ENCODE measurements at regions not wholly inside any gene's neighbourhood (a gene's known extent, or its start where the extent isn't known, plus 50 kb on each side); places are given as distances from the start of the nearest gene placed in this dataset.
A peak's percentile ranks its signal among the peaks of the same experiment; 100 is the strongest.

DNA sequence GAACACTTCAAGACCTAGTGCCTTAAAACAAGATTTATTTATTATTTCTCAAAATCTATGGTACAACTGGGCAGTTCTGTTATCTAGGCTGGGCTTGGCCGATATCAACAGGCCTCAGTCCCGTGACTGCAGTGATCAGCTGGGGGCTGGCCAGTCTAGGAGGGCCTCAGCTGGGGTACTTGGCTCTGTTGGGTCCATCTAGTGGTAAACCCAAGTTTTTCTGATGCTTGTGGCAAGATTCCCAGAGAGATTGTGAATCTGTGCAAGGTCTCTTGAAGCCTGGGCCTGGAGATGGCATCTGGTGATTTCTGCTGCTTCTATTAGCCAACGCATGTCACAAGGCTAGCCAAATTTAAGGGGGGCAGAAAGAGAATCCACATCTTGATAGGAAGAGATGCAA lies 482.4 kb upstream of the SGO1 start:
- Histone ChIP-seq H3K79me1 (ENCODE audit: low read length) (no peaks in the 10 kb centered on the region), H2AK5ac (ENCODE audit: low read length) (no peak overlapping the region), H3K27me3 (ENCODE audit: insufficient read depth, low read length) (no peaks in the 10 kb centered on the region), H3K9ac (ENCODE audit: low read length) (no peak overlapping the region), H3K18ac (ENCODE audit: low read length) (no peak overlapping the region), H3K27ac (ENCODE audit: low read depth, low read length) (no peak overlapping the region), H3K23ac (ENCODE audit: low read length) (no peak overlapping the region), H2BK12ac (ENCODE audit: low read length) (no peak overlapping the region), H2BK120ac (ENCODE audit: insufficient read depth, low read length, poor library complexity) (no peak overlapping the region), H3K4me2 (ENCODE audit: low read length) (no peak overlapping the region), H4K91ac (ENCODE audit: low read depth, low read length) (no peak overlapping the region), H2BK5ac (ENCODE audit: low read depth, low read length, poor library complexity) (no peak overlapping the region), H3K79me2 (ENCODE audit: control insufficient read depth, insufficient read depth, low read length, poor library complexity) (no peaks in the 10 kb centered on the region), H3K36me3 (ENCODE audit: control insufficient read depth in 1 of 2, insufficient read depth in 2 of 2, low read length in 2 of 2) (no peaks in the 10 kb centered on the region), H4K12ac (ENCODE audit: low read depth, low read length) (no peak overlapping the region), H4K8ac (ENCODE audit: low read depth, low read length) (no peak overlapping the region), H3K4me1 (ENCODE audit: control insufficient read depth in 1 of 2, insufficient read depth in 2 of 2, low read length in 2 of 2) (no peaks in the 10 kb centered on the region), H3K4ac (ENCODE audit: low read depth, low read length) (no peak overlapping the region), H2AFZ (ENCODE audit: insufficient read depth, low read length, poor library complexity) (no peak overlapping the region), H3K14ac (ENCODE audit: low read length) (no peak overlapping the region), H3K9me3 (ENCODE audit: insufficient read depth, low read depth, low read length) (no peaks in the 10 kb centered on the region), H3K4me3 (ENCODE audit: low read depth, low read length) (no peak overlapping the region)
- WGBS (ENCODE audit: extremely low coverage, insufficient coverage, insufficient read length): no CpG with 5 or more reads among the region's 3 CpGs
- DNase-seq: no peak

DNA sequence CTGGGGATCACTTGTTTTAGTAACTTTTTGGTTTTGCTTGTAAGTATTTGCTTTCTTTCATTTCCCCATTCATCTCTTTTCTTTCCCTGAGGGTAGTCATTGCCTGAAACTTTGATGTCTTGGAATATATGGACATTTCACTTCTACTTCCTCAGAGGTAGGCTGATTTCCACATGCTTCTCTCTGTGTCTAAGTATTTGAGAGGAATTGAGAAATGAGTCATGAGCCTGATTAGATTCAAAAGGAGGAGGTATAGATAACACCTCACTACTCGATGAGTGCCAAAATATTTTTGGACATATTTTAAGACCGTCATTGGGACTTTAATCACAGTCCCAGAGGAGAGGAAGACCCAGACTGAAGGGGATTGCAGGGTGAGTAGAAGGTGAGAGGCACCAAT lies 480.1 kb upstream of the SGO1 start:
- DNase-seq: peak in 1 of 2 donors; percentile 69
- Histone ChIP-seq H3K9ac (ENCODE audit: low read length) (no peak overlapping the region), H3K79me1 (ENCODE audit: low read length) (no peaks in the 10 kb centered on the region), H3K4me1 (ENCODE audit: control insufficient read depth in 1 of 2, insufficient read depth in 2 of 2, low read length in 2 of 2) (no peaks in the 10 kb centered on the region), H3K14ac (ENCODE audit: low read length) (no peak overlapping the region), H2BK5ac (ENCODE audit: low read depth, low read length, poor library complexity) (no peak overlapping the region), H4K91ac (ENCODE audit: low read depth, low read length) (no peak overlapping the region), H2BK12ac (ENCODE audit: low read length) (no peak overlapping the region), H4K12ac (ENCODE audit: low read depth, low read length) (no peak overlapping the region), H4K8ac (ENCODE audit: low read depth, low read length) (no peak overlapping the region), H3K18ac (ENCODE audit: low read length) (no peak overlapping the region), H2BK120ac (ENCODE audit: insufficient read depth, low read length, poor library complexity) (no peak overlapping the region), H3K4me3 (ENCODE audit: low read depth, low read length) (no peak overlapping the region), H3K4ac (ENCODE audit: low read depth, low read length) (no peak overlapping the region), H3K36me3 (ENCODE audit: control insufficient read depth in 1 of 2, insufficient read depth in 2 of 2, low read length in 2 of 2) (no peaks in the 10 kb centered on the region), H3K79me2 (ENCODE audit: control insufficient read depth, insufficient read depth, low read length, poor library complexity) (no peaks in the 10 kb centered on the region), H2AK5ac (ENCODE audit: low read length) (no peak overlapping the region), H2AFZ (ENCODE audit: insufficient read depth, low read length, poor library complexity) (no peak overlapping the region), H3K27ac (ENCODE audit: low read depth, low read length) (no peak overlapping the region), H3K9me3 (ENCODE audit: insufficient read depth, low read depth, low read length) (no peaks in the 10 kb centered on the region), H3K4me2 (ENCODE audit: low read length) (no peak overlapping the region), H3K27me3 (ENCODE audit: insufficient read depth, low read length) (no peaks in the 10 kb centered on the region), H3K23ac (ENCODE audit: low read length) (no peak overlapping the region)
- WGBS (ENCODE audit: extremely low coverage, insufficient coverage, insufficient read length): no CpG with 5 or more reads among the region's 2 CpGs

- no CpG with 5 or more reads among the region's 1 CpG for WGBS (ENCODE audit: extremely low coverage, insufficient coverage, insufficient read length)
- Histone ChIP-seq H3K27me3 (ENCODE audit: insufficient read depth, low read length) (no peaks in the 10 kb centered on the region), H3K4me3 (ENCODE audit: low read depth, low read length) (no peak overlapping the region), H3K9me3 (ENCODE audit: insufficient read depth, low read depth, low read length) (no peaks in the 10 kb centered on the region), H4K8ac (ENCODE audit: low read depth, low read length) (no peak overlapping the region), H2AFZ (ENCODE audit: insufficient read depth, low read length, poor library complexity) (no peak overlapping the region), H3K79me2 (ENCODE audit: control insufficient read depth, insufficient read depth, low read length, poor library complexity) (no peaks in the 10 kb centered on the region), H3K4ac (ENCODE audit: low read depth, low read length) (no peak overlapping the region), H3K18ac (ENCODE audit: low read length) (no peak overlapping the region), H3K9ac (ENCODE audit: low read length) (no peak overlapping the region), H2AK5ac (ENCODE audit: low read length) (no peak overlapping the region), H3K23ac (ENCODE audit: low read length) (no peak overlapping the region), H2BK5ac (ENCODE audit: low read depth, low read length, poor library complexity) (no peak overlapping the region), H3K36me3 (ENCODE audit: control insufficient read depth in 1 of 2, insufficient read depth in 2 of 2, low read length in 2 of 2) (no peaks in the 10 kb centered on the region), H3K79me1 (ENCODE audit: low read length) (no peaks in the 10 kb centered on the region), H3K4me2 (ENCODE audit: low read length) (no peak overlapping the region), H2BK12ac (ENCODE audit: low read length) (no peak overlapping the region), H4K91ac (ENCODE audit: low read depth, low read length) (no peak overlapping the region), H2BK120ac (ENCODE audit: insufficient read depth, low read length, poor library complexity) (no peak overlapping the region), H3K4me1 (ENCODE audit: control insufficient read depth in 1 of 2, insufficient read depth in 2 of 2, low read length in 2 of 2) (no peaks in the 10 kb centered on the region), H3K14ac (ENCODE audit: low read length) (no peak overlapping the region), H4K12ac (ENCODE audit: low read depth, low read length) (no peak overlapping the region), H3K27ac (ENCODE audit: low read depth, low read length) (no peak overlapping the region)
- DNase-seq: no peak
These were observed 472.5 kb upstream of the SGO1 start for GRCh38 chr3:20658491-20658890.

GRCh38 chr3:20657560-20657959 lies 471.6 kb upstream of the SGO1 start:
- Histone ChIP-seq H2BK120ac (ENCODE audit: insufficient read depth, low read length, poor library complexity) (no peak overlapping the region), H3K9me3 (ENCODE audit: insufficient read depth, low read depth, low read length) (no peaks in the 10 kb centered on the region), H3K4me1 (ENCODE audit: control insufficient read depth in 1 of 2, insufficient read depth in 2 of 2, low read length in 2 of 2) (no peaks in the 10 kb centered on the region), H3K79me1 (ENCODE audit: low read length) (no peaks in the 10 kb centered on the region), H4K8ac (ENCODE audit: low read depth, low read length) (no peak overlapping the region), H3K27ac (ENCODE audit: low read depth, low read length) (no peak overlapping the region), H2AK5ac (ENCODE audit: low read length) (no peak overlapping the region), H2BK5ac (ENCODE audit: low read depth, low read length, poor library complexity) (no peak overlapping the region), H3K79me2 (ENCODE audit: control insufficient read depth, insufficient read depth, low read length, poor library complexity) (no peaks in the 10 kb centered on the region), H3K18ac (ENCODE audit: low read length) (no peak overlapping the region), H3K23ac (ENCODE audit: low read length) (no peak overlapping the region), H3K9ac (ENCODE audit: low read length) (no peak overlapping the region), H2AFZ (ENCODE audit: insufficient read depth, low read length, poor library complexity) (no peak overlapping the region), H3K14ac (ENCODE audit: low read length) (no peak overlapping the region), H4K91ac (ENCODE audit: low read depth, low read length) (no peak overlapping the region), H3K4ac (ENCODE audit: low read depth, low read length) (no peak overlapping the region), H4K12ac (ENCODE audit: low read depth, low read length) (no peak overlapping the region), H3K4me3 (ENCODE audit: low read depth, low read length) (no peak overlapping the region), H3K4me2 (ENCODE audit: low read length) (no peak overlapping the region), H3K36me3 (ENCODE audit: control insufficient read depth in 1 of 2, insufficient read depth in 2 of 2, low read length in 2 of 2) (no peaks in the 10 kb centered on the region), H3K27me3 (ENCODE audit: insufficient read depth, low read length) (no peaks in the 10 kb centered on the region), H2BK12ac (ENCODE audit: low read length) (no peak overlapping the region)
- no CpG with 5 or more reads among the region's 4 CpGs for WGBS (ENCODE audit: extremely low coverage, insufficient coverage, insufficient read length)
- no peak for DNase-seq

Data from trophoblast cell (in vitro differentiated cells and primary cell).